Endothelial cell of umbilical vein (primary cell): ENCODE measurements at regions not wholly inside any gene's neighbourhood (a gene's known extent, or its start where the extent isn't known, plus 50 kb on each side); places are given as distances from the start of the nearest gene placed in this dataset.

Experiments used
- BruUV-seq: library from RNA; stranded (reverse); fragments of 400-500 nt; replicated peaks from 2 replicates; lab custom pipeline; 2021; lab: Mats Ljungman, UMichigan
- CTCF ChIA-PET: fragments of 300-600, 350-600 bp; sonication (Branson Sonifier 250); formaldehyde crosslinking; loops from one replicate; lab custom pipeline; 2021; ENCODE audit warnings: antibody characterized with exemption, inconsistent platforms; lab: Charles Lee
- POLR2A ChIA-PET: fragments of 300-600, 350-600 bp; sonication (Branson Sonifier 250); formaldehyde crosslinking; loops from one replicate; lab custom pipeline; 2021; ENCODE audit warnings: antibody characterized with exemption, inconsistent platforms; lab: Charles Lee
- DNase-seq: peaks from one replicate; pipeline ENCODE4 v3.0.0-alpha.2; 2011; ENCODE audit warnings: low read depth, low spot score
- FAIRE-seq: peaks from 2 replicates; lab custom pipeline; 2011; peaks lifted over from hg19 to GRCh38; lab: Jason Lieb, UNC
- H2AFZ ChIP-seq: 2 replicates; pipeline ENCODE4 v1.6.0; 2012; ENCODE audit warnings: low read depth, low read length, control low read depth, inconsistent platforms
- H3K27ac ChIP-seq: 2 replicates; pipeline ENCODE4 v1.5.1; 2011; ENCODE audit warnings: low read depth, mild to moderate bottlenecking, control low read depth, low read length, moderate library complexity; ENCODE audit not compliant: insufficient read depth
- H3K27me3 ChIP-seq, 2 experiments: 2 replicates each; pipeline versions ENCODE4 v1.6.0 to v1.6.1; 2011; ENCODE audit warnings: low read length in 2 of 2, mixed read lengths in 1 of 2; ENCODE audit not compliant: control insufficient read depth in 2 of 2, insufficient read depth in 2 of 2
- H3K36me3 ChIP-seq, 2 experiments: 2 replicates in 1 of 2; 3 replicates in 1 of 2; pipeline ENCODE4 v1.5.1; 2011; ENCODE audit warnings: low read length in 2 of 2, mild to moderate bottlenecking in 1 of 2, moderate library complexity in 1 of 2; ENCODE audit not compliant: control insufficient read depth in 2 of 2, insufficient read depth in 2 of 2; ENCODE audit errors: extremely low read depth in 1 of 2
- H3K4me1 ChIP-seq: 3 replicates; pipeline ENCODE4 v1.5.1; 2011; ENCODE audit warnings: mild to moderate bottlenecking, low read length; ENCODE audit not compliant: control insufficient read depth, insufficient read depth; ENCODE audit errors: extremely low read depth
- H3K4me2 ChIP-seq: 2 replicates; pipeline ENCODE4 v1.6.1; 2011; ENCODE audit warnings: low read length, control low read depth, mixed read lengths; ENCODE audit not compliant: insufficient read depth
- H3K4me3 ChIP-seq, 3 experiments: fragments of 200-600 bp in 1 of 3; sonication (generic), shearing (Covaris generic) in 1 of 3; replicated peaks in 1 of 3; 2 replicates each; pipeline ENCODE4 v1.5.1; 2011 to 2016; ENCODE audit warnings: control low read depth in 3 of 3, low read length in 3 of 3, mild to moderate bottlenecking in 2 of 3, inconsistent platforms in 1 of 3, low read depth in 1 of 3, moderate library complexity in 1 of 3; ENCODE audit not compliant: insufficient read depth in 1 of 3
- H3K79me2 ChIP-seq: 2 replicates; pipeline ENCODE4 v1.6.0; 2012; ENCODE audit warnings: low read length, inconsistent platforms; ENCODE audit not compliant: control insufficient read depth, insufficient read depth
- H3K9ac ChIP-seq: replicated peaks from 2 replicates; pipeline ENCODE3; 2011; ENCODE audit warnings: low read length, control low read depth; ENCODE audit not compliant: insufficient read depth; ENCODE audit errors: extremely low read depth
- H3K9me1 ChIP-seq: replicated peaks from 3 replicates; pipeline ENCODE4 v1.6.0; 2011; ENCODE audit warnings: mild to moderate bottlenecking, low read length; ENCODE audit not compliant: control insufficient read depth, insufficient read depth; ENCODE audit errors: extremely low read depth
- H3K9me3 ChIP-seq: replicated peaks from 2 replicates; pipeline ENCODE4 v1.5.1; 2012; ENCODE audit warnings: low read length, inconsistent platforms; ENCODE audit not compliant: control insufficient read depth, insufficient read depth
- H4K20me1 ChIP-seq: replicated peaks from 2 replicates; pipeline ENCODE3; 2011; ENCODE audit warnings: mild to moderate bottlenecking, low read length; ENCODE audit not compliant: control insufficient read depth, insufficient read depth; ENCODE audit errors: extremely low read depth
- CTCF ChIP-seq, 2 donors: IDR thresholded peaks; 1 replicate in 1 of 2; 2 replicates in 1 of 2; pipeline ENCODE4 v1.5.1; 2011; ENCODE audit warnings: low read length in 2 of 2, mild to moderate bottlenecking in 2 of 2, moderate library complexity in 2 of 2, control low read depth in 1 of 2, inconsistent platforms in 1 of 2, low read depth in 1 of 2; ENCODE audit not compliant: insufficient read depth in 1 of 2; ENCODE audit errors: extremely low read depth in 1 of 2
- EZH2 ChIP-seq: IDR thresholded peaks from 2 replicates; pipeline ENCODE4 v1.6.1; 2012; ENCODE audit warnings: borderline replicate concordance, low read depth, mild to moderate bottlenecking, moderate library complexity, low read length, inconsistent platforms; ENCODE audit not compliant: severe bottlenecking
- FOS ChIP-seq: IDR thresholded peaks from 2 replicates; pipeline ENCODE4 v1.6.1; 2011; ENCODE audit warnings: mild to moderate bottlenecking, low read length, moderate library complexity, borderline replicate concordance; ENCODE audit not compliant: insufficient read depth
- GATA2 ChIP-seq: IDR thresholded peaks from 2 replicates; pipeline ENCODE4 v1.7.0; 2011; ENCODE audit warnings: low read depth, mild to moderate bottlenecking, moderate library complexity, mixed read lengths, low read length; ENCODE audit not compliant: insufficient read length, insufficient read depth
- JUN ChIP-seq: IDR thresholded peaks from 2 replicates; pipeline ENCODE4 v1.6.1; 2011; ENCODE audit warnings: borderline replicate concordance, low read depth; ENCODE audit not compliant: insufficient read length, insufficient read depth
- MAX ChIP-seq: IDR thresholded peaks from 2 replicates; pipeline ENCODE4 v1.6.1; 2011; ENCODE audit not compliant: insufficient read depth, insufficient read length
- MYC ChIP-seq: IDR thresholded peaks from one replicate; pipeline ENCODE4 v1.6.1; 2011; ENCODE audit warnings: mild to moderate bottlenecking, low read depth, low read length
- POLR2A ChIP-seq: IDR thresholded peaks from 2 replicates; pipeline ENCODE4 v1.6.1; 2012; ENCODE audit warnings: low read depth, mild to moderate bottlenecking, control low read depth, low read length
- POLR2AphosphoS5 ChIP-seq: IDR thresholded peaks from 2 replicates; pipeline ENCODE4 v1.6.1; 2012; ENCODE audit warnings: low read depth, mild to moderate bottlenecking, control low read depth, low read length, moderate library complexity; ENCODE audit not compliant: insufficient read depth
- dilution Hi-C: fragments of 300-500 bp; cut with MboI; formaldehyde crosslinking; loops from one replicate; pipeline ENCODE4 v1.15.0; 2019; ENCODE audit warnings: low sequenced_read_pairs; ENCODE audit not compliant: extremely low pct_ligation_motif_present
- intact Hi-C: fragments of 100-400 bp; cut with micrococcal nuclease; formaldehyde crosslinking; loops from one replicate; pipeline ENCODE4 v1.10.0; 2022

GRCh38 chr21:41024341-41024740, 143.6 kb upstream of the BACE2 start:
- no peak overlapping the region for H3K4me2 ChIP-seq
- no peak for DNase-seq
- H3K9me1 ChIP-seq: no peaks in the 10 kb centered on the region
- no peak overlapping the region for H2AFZ ChIP-seq
- intact Hi-C loops: no loop called here
- no peak overlapping the region for H3K27ac ChIP-seq
- dilution Hi-C loops: no loop called here
- no peaks in the 10 kb centered on the region for H3K79me2 ChIP-seq
- TF ChIP-seq POLR2A: no peak
- no peak for TF ChIP-seq FOS
- no peak for TF ChIP-seq EZH2
- no peak for TF ChIP-seq MAX
- TF ChIP-seq JUN: no peak
- no peak for TF ChIP-seq MYC
- no peak for TF ChIP-seq CTCF (IDR thresholded peaks at IDR 0.05; ENCODE audit: extremely low read depth in 1 of 2, insufficient read depth in 1 of 2, low read depth in 1 of 2, low read length in 2 of 2)
- TF ChIP-seq GATA2: no peak
- TF ChIP-seq POLR2AphosphoS5: no peak
- BruUV-seq: no TSS peak
- H3K9me3 ChIP-seq: no peaks in the 10 kb centered on the region
- ChIA-PET POLR2A (no interaction called here), CTCF (no interaction called here)
- H3K4me3 ChIP-seq: no peak overlapping the region
- no peaks in the 10 kb centered on the region for H3K27me3 ChIP-seq
- no peaks in the 10 kb centered on the region for H3K36me3 ChIP-seq
- no peaks in the 10 kb centered on the region for H3K4me1 ChIP-seq
- no peak overlapping the region for H3K9ac ChIP-seq
- FAIRE-seq: no peak
- no peaks in the 10 kb centered on the region for H4K20me1 ChIP-seq
